ENCODE measurements at regions not wholly inside any gene's neighbourhood (a gene's known extent, or its start where the extent isn't known, plus 50 kb on each side); places are given as distances from the start of the nearest gene placed in this dataset.
"Not testable (repeated sequence)": the region's sequence is repeated elsewhere in the genome, so short reads cannot be mapped to it uniquely, and the experiment has no call there.

GRCh38 chr11:115633977-115634376 is 129.8 kb upstream of the CADM1 start:
- TF ChIP-seq, protein P1, sequence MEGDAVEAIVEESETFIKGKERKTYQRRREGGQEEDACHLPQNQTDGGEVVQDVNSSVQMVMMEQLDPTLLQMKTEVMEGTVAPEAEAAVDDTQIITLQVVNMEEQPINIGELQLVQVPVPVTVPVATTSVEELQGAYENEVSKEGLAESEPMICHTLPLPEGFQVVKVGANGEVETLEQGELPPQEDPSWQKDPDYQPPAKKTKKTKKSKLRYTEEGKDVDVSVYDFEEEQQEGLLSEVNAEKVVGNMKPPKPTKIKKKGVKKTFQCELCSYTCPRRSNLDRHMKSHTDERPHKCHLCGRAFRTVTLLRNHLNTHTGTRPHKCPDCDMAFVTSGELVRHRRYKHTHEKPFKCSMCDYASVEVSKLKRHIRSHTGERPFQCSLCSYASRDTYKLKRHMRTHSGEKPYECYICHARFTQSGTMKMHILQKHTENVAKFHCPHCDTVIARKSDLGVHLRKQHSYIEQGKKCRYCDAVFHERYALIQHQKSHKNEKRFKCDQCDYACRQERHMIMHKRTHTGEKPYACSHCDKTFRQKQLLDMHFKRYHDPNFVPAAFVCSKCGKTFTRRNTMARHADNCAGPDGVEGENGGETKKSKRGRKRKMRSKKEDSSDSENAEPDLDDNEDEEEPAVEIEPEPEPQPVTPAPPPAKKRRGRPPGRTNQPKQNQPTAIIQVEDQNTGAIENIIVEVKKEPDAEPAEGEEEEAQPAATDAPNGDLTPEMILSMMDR (IDR thresholded peaks at IDR 0.05), result not testable (repeated sequence)
- TF ChIP-seq RFX5 (IDR thresholded peaks at IDR 0.05; ENCODE audit: low read length); EP300 (IDR thresholded peaks at IDR 0.05; ENCODE audit: borderline replicate concordance in 1 of 2, low read depth in 1 of 2, low read length in 1 of 2): not testable (repeated sequence)

Measured in SK-N-SH (cell line).